Mammary epithelial cell (primary cell): ENCODE measurements at regions not wholly inside any gene's neighbourhood (a gene's known extent, or its start where the extent isn't known, plus 50 kb on each side); places are given as distances from the start of the nearest gene placed in this dataset.
"Not testable (repeated sequence)": the region's sequence is repeated elsewhere in the genome, so short reads cannot be mapped to it uniquely, and the experiment has no call there.

Experiments
- EZH2 ChIP-seq: IDR thresholded peaks from 2 replicates; pipeline ENCODE4 v1.6.1; 2012; ENCODE audit warnings: low read length, inconsistent platforms, borderline replicate concordance
- TF ChIP-seq, protein P1 (sequence below), 2 donors: IDR thresholded peaks in 1 of 2; conservative IDR thresholded peaks in 1 of 2; 2 replicates each; pipeline ENCODE4 v1.5.1; 2011 to 2012; ENCODE audit warnings: inconsistent platforms in 2 of 2, low read length in 2 of 2, mild to moderate bottlenecking in 2 of 2, control low read depth in 1 of 2, low read depth in 1 of 2; ENCODE audit not compliant: insufficient read depth in 1 of 2; ENCODE audit errors: extremely low read depth in 1 of 2

- TF ChIP-seq, protein P1, sequence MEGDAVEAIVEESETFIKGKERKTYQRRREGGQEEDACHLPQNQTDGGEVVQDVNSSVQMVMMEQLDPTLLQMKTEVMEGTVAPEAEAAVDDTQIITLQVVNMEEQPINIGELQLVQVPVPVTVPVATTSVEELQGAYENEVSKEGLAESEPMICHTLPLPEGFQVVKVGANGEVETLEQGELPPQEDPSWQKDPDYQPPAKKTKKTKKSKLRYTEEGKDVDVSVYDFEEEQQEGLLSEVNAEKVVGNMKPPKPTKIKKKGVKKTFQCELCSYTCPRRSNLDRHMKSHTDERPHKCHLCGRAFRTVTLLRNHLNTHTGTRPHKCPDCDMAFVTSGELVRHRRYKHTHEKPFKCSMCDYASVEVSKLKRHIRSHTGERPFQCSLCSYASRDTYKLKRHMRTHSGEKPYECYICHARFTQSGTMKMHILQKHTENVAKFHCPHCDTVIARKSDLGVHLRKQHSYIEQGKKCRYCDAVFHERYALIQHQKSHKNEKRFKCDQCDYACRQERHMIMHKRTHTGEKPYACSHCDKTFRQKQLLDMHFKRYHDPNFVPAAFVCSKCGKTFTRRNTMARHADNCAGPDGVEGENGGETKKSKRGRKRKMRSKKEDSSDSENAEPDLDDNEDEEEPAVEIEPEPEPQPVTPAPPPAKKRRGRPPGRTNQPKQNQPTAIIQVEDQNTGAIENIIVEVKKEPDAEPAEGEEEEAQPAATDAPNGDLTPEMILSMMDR (conservative IDR thresholded peaks at IDR 0.05 in 1 of 2, IDR thresholded peaks at IDR 0.05 in 1 of 2; ENCODE audit: extremely low read depth in 1 of 2, insufficient read depth in 1 of 2, low read depth in 1 of 2, low read length in 2 of 2), result not testable (repeated sequence)
- TF ChIP-seq EZH2, result not testable (repeated sequence)
These were observed 343.6 kb upstream of the SFSWAP start for GRCh38 chr12:131367067-131367982.
